Psoas muscle (tissue), 7 donors: ENCODE measurements at regions not wholly inside any gene's neighbourhood (a gene's known extent, or its start where the extent isn't known, plus 50 kb on each side); places are given as distances from the start of the nearest gene placed in this dataset.
"Not testable (repeated sequence)": the region's sequence is repeated elsewhere in the genome, so short reads cannot be mapped to it uniquely, and the experiment has no call there.

Experiments used
- ATAC-seq, 4 donors: fragments of 200-7000 bp; cut with Tn5 transposase; one replicate each; pipeline ENCODE4 v1.9.1; 2020; ENCODE audit warnings: moderate library complexity in 3 of 4, mild to moderate bottlenecking in 2 of 4
- DNase-seq, 2 donors: peaks; one replicate each; pipeline ENCODE4 v3.0.0-alpha.2; 2020
- H3K27ac ChIP-seq: fragments of 200-600 bp; one replicate; pipeline ENCODE4 v1.8.0; 2022
- H3K27me3 ChIP-seq, 3 donors: fragments of 200-600 bp in 1 of 3; one replicate each; pipeline versions ENCODE4 v1.6.1 to v1.8.0; 2013 to 2022; ENCODE audit warnings: low read length in 2 of 3, mild to moderate bottlenecking in 2 of 3, moderate library complexity in 1 of 3; ENCODE audit not compliant: insufficient read depth in 3 of 3
- H3K36me3 ChIP-seq, 2 donors: fragments of 200-600 bp in 1 of 2; one replicate each; pipeline versions ENCODE4 v1.6.1 to v1.8.0; 2013 to 2022; ENCODE audit warnings: low read depth in 1 of 2, mild to moderate bottlenecking in 1 of 2, moderate library complexity in 1 of 2; ENCODE audit not compliant: insufficient read depth in 1 of 2
- H3K4me1 ChIP-seq: fragments of 200-600 bp; one replicate; pipeline ENCODE4 v1.8.0; 2022
- H3K4me3 ChIP-seq: fragments of 200-600 bp; one replicate; pipeline ENCODE4 v1.8.0; 2022; ENCODE audit warnings: mild to moderate bottlenecking
- H3K9me3 ChIP-seq: fragments of 200-600 bp; one replicate; pipeline ENCODE4 v1.8.0; 2022
- CTCF ChIP-seq: fragments of 200-600 bp; IDR thresholded peaks from one replicate; pipeline ENCODE4 v1.8.0; 2022; ENCODE audit warnings: antibody characterized with exemption
- WGBS, 3 donors: extraction: QIAGEN DNeasy Blood & Tissue Kit; methylation state at CpG; one replicate each; pipeline versions ENCODE4 v1.1.6 to v1.1.7; 2013; 5-methylcytosine and 5-hydroxymethylcytosine counted together
- intact Hi-C, 2 donors: fragments of 100-400 bp; cut with DNase I; formaldehyde crosslinking; loops; one replicate each; pipeline versions ENCODE4 v1.11.0 to v1.14.2; 2022
- donor health status: healthy with polysubstance abuse.
- donor health status: DM: no; HTN: no; CAD: no; lungs with moderate emphysema.
- donor health status: Bipolar disorder and iron deficiency.
- donor health status: healthy.
- donor health status: DM: yes; HTN: yes; CAD: no.
- donor health status: DM: no; HTN: no; CAD: no.
- donor health status: DM: yes; HTN: yes; CAD: no.

- no peak for TF ChIP-seq CTCF
- intact Hi-C loops: no loop called here
- Histone ChIP-seq H3K4me1 (no peaks in the 10 kb centered on the region), H3K27me3 (no peaks in the 10 kb centered on the region), H3K36me3 (no peaks in the 10 kb centered on the region), H3K4me3 (no peak overlapping the region), H3K9me3 (no peaks in the 10 kb centered on the region), H3K27ac (no peak overlapping the region)
- no peak for ATAC-seq
- 72 to 75% (median 75%) methylated on average over 2 of the region's 2 CpGs for WGBS, 3 donors
- no peak for DNase-seq
These were observed 757.5 kb upstream of the TMEFF2 start for GRCh38 chr2:192952245-192952644.

- H3K9me3 ChIP-seq: no peaks in the 10 kb centered on the region
- H3K4me3 ChIP-seq: no peak overlapping the region
- DNase-seq (no peak), ATAC-seq (no peak)
- no peak for TF ChIP-seq CTCF
- intact Hi-C loops: no loop called here
- H3K4me1 ChIP-seq: no peaks in the 10 kb centered on the region
- no peak overlapping the region for H3K27ac ChIP-seq
- no peaks in the 10 kb centered on the region for H3K27me3 ChIP-seq
- no peaks in the 10 kb centered on the region for H3K36me3 ChIP-seq
- WGBS, 3 donors: 42 to 50% (median 44%) methylated on average over 3 of the region's 3 CpGs
These were observed 753.6 kb upstream of the TMEFF2 start for GRCh38 chr2:192948316-192948715.

GRCh38 chr2:192947352-192947751 is 752.6 kb upstream of the TMEFF2 start:
- no peaks in the 10 kb centered on the region for H3K36me3 ChIP-seq
- no peaks in the 10 kb centered on the region for H3K4me1 ChIP-seq
- H3K27ac ChIP-seq: no peak overlapping the region
- H3K4me3 ChIP-seq: no peak overlapping the region
- no peaks in the 10 kb centered on the region for H3K9me3 ChIP-seq
- no peak for TF ChIP-seq CTCF
- no peak for ATAC-seq
- intact Hi-C loops: no loop called here
- WGBS, 3 donors: 93 to 98% (median 97%) methylated on average over 1 of the region's 1 CpG
- no peaks in the 10 kb centered on the region for H3K27me3 ChIP-seq
- DNase-seq: no peak

GRCh38 chr2:192940767-192941166 is 746.0 kb upstream of the TMEFF2 start:
- Histone ChIP-seq H3K4me1 (no peaks in the 10 kb centered on the region), H3K27me3 (no peaks in the 10 kb centered on the region), H3K36me3 (no peaks in the 10 kb centered on the region), H3K9me3 (no peaks in the 10 kb centered on the region), H3K4me3 (no peak overlapping the region), H3K27ac (no peak overlapping the region)
- ATAC-seq (no peak), DNase-seq (no peak)
- no peak for TF ChIP-seq CTCF
- 79 to 92% (median 89%) methylated on average over 1 of the region's 1 CpG for WGBS, 3 donors
- intact Hi-C loops: no loop called here

GRCh38 chr2:192932376-192932775 is 737.6 kb upstream of the TMEFF2 start:
- no peaks in the 10 kb centered on the region for H3K36me3 ChIP-seq
- ATAC-seq (no peak), DNase-seq (no peak)
- no peak for TF ChIP-seq CTCF
- H3K4me3 ChIP-seq: no peak overlapping the region
- H3K4me1 ChIP-seq: no peaks in the 10 kb centered on the region
- WGBS, 3 donors: 0 to 26% (median 23%) methylated on average over 1 of the region's 1 CpG
- intact Hi-C loops: no loop called here
- H3K27me3 ChIP-seq: no peaks in the 10 kb centered on the region
- no peaks in the 10 kb centered on the region for H3K9me3 ChIP-seq
- H3K27ac ChIP-seq: no peak overlapping the region

- ATAC-seq, DNase-seq, H3K27me3 ChIP-seq, intact Hi-C loops, H3K36me3 ChIP-seq, H3K9me3 ChIP-seq, H3K4me1 ChIP-seq, H3K27ac ChIP-seq, H3K4me3 ChIP-seq: not testable (repeated sequence)
- 83 to 98% (median 97%) methylated on average over 4 of the region's 4 CpGs for WGBS, 3 donors
These were observed 726.9 kb upstream of the TMEFF2 start for GRCh38 chr2:192921631-192922030.
